ENCODE measurements at regions not wholly inside any gene's neighbourhood (a gene's known extent, or its start where the extent isn't known, plus 50 kb on each side); places are given as distances from the start of the nearest gene placed in this dataset.
"Not testable (repeated sequence)": the region's sequence is repeated elsewhere in the genome, so short reads cannot be mapped to it uniquely, and the experiment has no call there.

- peak; percentile 8 to 18 for DNase-seq (ENCODE audit: low read depth in 2 of 2)
These were observed 288.5 kb downstream of the ASMT start for GRCh38 chrX:1903236-1903935.

DNA sequence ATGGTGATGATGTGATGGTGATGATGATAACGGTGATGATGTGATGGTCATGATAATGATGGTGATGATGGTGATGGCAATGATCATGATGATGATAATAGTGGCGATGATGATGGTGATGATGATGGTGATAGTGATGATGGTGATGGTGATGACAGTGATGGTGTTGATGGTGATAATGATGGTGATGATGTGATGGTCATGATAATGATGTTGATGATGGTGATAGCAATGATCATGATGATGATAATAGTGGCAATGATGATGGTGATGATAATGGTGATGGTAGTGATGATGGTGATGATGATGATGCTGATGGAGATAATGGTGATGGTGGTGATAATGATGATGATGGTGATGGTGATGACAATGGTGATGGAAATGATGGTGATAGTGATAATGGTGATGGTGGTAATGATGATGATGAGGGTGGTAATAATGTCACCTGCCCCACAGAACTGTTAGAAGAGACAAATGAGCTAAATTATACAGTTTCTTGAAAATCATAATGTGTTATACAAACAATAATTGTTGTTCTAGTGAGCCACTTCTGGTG is 289.9 kb downstream of the ASMT start:
- no peak for DNase-seq (ENCODE audit: low read depth in 2 of 2)

- no peak for DNase-seq (ENCODE audit: low read depth in 2 of 2)
These were observed 291.2 kb downstream of the ASMT start for GRCh38 chrX:1906028-1906427.

GRCh38 chrX:1908996-1909395 is 294.1 kb downstream of the ASMT start:
- DNase-seq (ENCODE audit: low read depth in 2 of 2), result not testable (repeated sequence)

DNA sequence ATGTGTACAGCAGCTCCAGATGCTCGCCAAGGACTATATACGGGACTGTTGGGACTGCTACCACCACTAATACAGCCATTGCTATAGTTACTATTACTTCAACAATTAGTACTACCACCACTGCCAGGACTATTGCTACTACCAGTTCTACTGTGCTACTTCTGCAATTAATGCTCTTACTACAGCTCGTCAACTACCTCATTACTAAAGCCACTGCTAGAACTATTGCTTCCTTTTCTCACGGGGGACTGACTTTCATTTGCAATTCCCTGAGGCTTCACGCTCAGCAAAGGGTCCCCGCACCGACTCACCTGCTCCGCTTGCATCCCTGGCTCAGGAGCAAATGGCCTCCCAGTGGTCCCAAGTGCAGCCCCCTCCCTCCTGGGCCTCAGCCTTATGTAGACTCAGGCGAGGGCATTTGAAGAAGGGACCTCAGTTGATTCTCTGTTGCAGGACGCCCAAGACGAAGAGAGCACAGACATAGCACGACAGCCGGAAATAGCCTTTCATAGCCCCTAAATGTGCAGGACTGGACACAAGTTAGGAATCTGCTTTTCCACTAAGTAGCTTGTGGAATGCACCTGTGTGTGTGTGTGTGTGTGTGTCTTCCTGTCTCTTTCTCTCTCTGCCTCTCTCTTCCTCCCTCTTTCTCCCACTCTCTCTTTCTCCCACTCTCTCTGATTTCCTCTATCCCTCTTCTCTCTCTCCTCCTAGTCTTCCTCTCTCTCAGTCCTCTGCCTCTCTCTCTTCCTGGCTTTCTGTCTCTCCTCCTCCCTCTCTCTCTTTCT is 294.8 kb downstream of the ASMT start:
- no peak for DNase-seq (ENCODE audit: low read depth in 2 of 2)

DNA sequence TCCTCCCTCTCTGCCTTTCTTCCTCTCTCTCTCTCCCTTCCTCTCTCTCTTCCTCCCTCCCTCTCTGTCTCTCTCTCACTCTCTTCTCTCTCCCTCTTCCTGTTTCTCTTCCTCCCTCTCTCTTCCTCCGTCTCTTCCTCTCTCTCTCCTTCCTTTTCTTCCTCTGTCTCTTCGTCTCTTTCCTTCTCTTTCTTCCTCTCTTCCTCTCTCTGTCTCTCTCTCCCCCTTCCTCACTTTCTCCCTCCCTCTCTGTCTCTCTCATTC is 295.3 kb downstream of the ASMT start:
- DNase-seq (ENCODE audit: low read depth in 2 of 2), result no peak

GRCh38 chrX:1911401-1912128 is 296.7 kb downstream of the ASMT start:
- DNase-seq (ENCODE audit: low read depth in 2 of 2), result no peak

DNA sequence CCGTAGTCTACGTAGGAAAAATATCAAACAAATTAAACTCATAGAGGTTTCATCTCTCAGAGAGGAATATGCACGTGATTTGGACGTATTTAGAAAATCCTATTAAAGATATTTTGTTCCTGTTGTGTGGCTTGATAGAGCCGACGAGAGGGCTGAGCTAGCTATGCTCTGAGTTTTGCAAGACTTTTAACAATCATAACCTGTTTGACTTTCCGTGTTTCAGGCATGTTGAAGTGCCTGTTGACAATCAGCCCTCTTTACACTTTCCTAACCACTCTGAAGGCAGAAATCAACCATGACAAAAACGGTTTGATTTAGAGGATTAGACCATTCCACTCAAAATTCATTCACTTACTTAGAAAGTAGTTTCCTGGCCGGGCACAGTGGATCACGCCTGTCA is 297.3 kb downstream of the ASMT start:
- no peak for DNase-seq (ENCODE audit: low read depth in 2 of 2)

- DNase-seq (ENCODE audit: low read depth in 2 of 2), result no peak
These were observed 299.9 kb downstream of the ASMT start for GRCh38 chrX:1914606-1915365.

GRCh38 chrX:1918780-1919179 is 303.9 kb downstream of the ASMT start:
- DNase-seq (ENCODE audit: low read depth in 2 of 2), result no peak

DNA sequence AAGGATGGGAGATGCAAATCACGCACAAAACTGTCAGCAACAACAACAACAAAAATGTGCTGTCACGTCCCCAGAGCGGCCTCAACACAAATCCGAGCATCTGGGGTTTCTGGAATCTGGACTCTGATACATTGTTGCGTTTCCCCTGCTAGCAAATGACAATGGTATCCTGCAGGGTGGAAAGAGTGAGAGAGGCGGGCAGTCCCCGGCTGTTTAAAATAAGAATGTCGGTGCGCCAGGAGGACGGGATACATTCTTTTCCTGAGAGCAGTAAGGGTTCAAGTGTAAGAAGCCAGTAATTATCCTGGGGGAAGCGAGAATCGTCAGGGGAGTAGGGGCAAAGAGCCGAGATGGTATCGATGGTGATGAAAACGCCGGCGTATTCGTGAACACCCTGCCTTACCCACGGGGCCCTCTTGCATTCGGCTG is 310.2 kb downstream of the ASMT start:
- DNase-seq (ENCODE audit: low read depth in 2 of 2), result no peak

GRCh38 chrX:1928805-1929204 is 313.9 kb downstream of the ASMT start:
- DNase-seq (ENCODE audit: low read depth in 2 of 2), result no peak

DNA sequence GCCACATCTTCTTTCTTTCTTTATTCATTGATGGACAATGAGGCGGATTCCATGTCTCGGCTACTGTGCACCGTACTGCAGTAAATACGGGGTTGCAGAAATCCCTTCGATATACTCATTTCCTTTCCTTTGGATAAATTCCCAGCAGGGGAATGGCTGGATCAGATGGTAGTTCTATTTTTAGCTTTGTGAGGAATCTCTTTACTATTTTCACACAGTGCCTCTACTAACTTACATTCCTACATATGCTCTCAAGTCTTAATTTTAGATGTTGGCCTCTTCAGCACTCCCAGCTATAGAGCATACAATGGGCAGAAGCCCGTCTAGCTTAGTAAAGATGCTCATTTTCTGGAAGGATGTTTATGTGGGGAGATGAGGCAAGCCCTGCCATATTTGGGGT is 317.4 kb downstream of the ASMT start:
- DNase-seq (ENCODE audit: low read depth in 2 of 2), result peak; percentile 68 to 69

DNA sequence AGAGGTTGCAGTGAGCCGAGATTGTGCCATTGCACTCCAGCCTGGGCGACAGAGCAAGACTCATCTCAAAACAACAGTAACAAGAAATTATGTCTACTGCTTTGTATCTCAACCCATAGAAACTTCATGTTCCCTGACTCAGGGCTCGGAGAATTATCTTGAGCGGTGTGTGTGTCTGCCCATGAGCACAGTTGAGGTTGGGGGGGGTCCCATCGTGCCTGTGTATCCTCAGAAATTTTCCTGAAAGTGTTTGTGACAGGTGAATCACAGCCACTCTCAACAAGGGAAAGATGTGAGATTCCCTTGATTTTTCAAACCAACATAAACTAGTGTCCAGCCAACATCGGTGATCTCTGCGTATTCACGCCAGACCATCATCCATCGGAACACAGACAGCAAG is 319.1 kb downstream of the ASMT start:
- no peak for DNase-seq (ENCODE audit: low read depth in 2 of 2)

DNA sequence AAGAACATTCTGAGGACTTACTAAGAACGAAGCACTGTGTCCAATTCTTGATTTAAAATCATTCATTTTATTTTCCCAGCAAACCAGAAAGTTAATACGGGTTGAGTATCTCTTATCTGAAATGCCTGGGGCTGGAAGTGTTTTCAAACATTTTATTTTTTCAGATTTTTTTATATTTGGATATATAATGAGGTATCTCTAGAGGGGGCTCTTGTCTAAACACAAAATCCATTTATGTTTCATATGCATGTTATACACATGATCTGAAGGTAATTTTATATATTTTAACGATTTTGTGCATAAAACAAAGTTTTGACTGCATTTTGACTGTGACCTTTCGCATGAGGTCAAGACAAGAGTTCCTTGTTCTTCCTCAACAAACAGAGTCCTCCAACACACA is 320.9 kb downstream of the ASMT start:
- DNase-seq (ENCODE audit: low read depth in 2 of 2), result no peak

DNA sequence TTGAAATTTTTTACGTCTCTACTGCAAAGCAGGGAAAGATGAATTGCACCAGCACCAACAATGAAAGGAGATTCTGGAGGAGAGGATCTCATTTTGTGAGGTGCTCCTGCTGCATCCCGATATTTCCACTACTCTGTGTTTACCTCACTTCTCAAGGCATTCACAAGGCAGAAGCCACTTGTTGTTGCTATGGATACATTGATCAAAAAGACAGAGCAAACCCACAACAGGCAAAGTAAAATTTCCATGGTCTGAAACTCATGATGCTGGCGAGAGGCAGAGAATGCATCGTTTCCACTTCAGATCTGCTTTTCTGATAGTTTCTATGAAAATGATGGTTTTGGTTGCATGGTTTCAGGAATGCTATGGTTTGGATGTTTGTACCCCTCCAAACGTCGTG is 323.3 kb downstream of the ASMT start:
- DNase-seq (ENCODE audit: low read depth in 2 of 2), result no peak

- no peak for DNase-seq (ENCODE audit: low read depth in 2 of 2)
These were observed 326.5 kb downstream of the ASMT start for GRCh38 chrX:1941321-1941720.

DNA sequence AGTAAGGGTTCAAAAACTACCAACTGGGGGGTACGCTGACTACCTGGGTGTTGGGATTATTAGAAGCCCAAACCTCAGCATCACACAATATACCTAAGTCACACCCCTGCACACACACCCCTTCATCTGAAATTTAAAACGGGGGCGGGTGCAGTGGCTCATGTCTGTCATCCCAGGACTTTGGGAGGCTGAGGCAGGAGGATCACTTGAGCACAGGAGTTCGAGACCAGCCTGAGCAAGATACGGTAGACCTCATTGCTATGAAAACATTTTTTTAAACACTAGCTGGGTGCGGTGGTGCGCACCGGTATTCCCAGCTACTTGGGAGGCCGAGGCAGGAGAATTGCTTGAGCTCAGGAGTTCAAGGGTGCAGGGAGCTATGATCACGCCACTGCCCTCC is 331.0 kb downstream of the ASMT start:
- no peak for DNase-seq (ENCODE audit: low read depth in 2 of 2)

DNA sequence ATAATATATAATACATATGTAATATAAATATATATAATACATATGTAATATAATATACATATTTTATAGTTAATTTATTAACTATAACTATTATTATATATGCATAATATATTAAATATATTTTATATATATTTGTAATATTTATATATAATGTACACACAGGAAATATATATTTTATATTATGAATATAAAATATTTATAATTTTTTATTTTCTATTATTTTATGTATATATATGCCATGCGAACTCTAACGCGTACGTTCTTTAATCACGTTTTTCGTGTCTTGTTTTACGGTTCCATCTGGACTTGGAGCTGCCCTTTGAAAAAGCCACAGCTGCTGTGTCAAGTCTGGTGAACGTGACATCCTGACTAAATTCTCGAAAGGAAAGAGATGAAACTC is 332.1 kb downstream of the ASMT start:
- no peak for DNase-seq (ENCODE audit: low read depth in 2 of 2)

Data from fibroblast of skin of left biceps (primary cell).